HCT116 (cell line): ENCODE measurements at regions not wholly inside any gene's neighbourhood (a gene's known extent, or its start where the extent isn't known, plus 50 kb on each side); places are given as distances from the start of the nearest gene placed in this dataset.

Experiments
- ATAC-seq: fragments of 200-7000 bp; cut with Tn5 transposase; 2 replicates; pipeline ENCODE4 v1.9.1; 2020; ENCODE audit warnings: mild to moderate bottlenecking, moderate library complexity
- BruUV-seq: library from RNA; stranded (reverse); fragments of 400-500 nt; replicated peaks from 2 replicates; lab custom pipeline; 2021; lab: Mats Ljungman, UMichigan
- CTCF ChIA-PET: fragments of 300-600 bp; sonication (Branson Sonifier 250); formaldehyde crosslinking; loops from one replicate; lab custom pipeline; 2021; ENCODE audit warnings: antibody characterized with exemption; lab: Charles Lee
- POLR2A ChIA-PET: fragments of 300-600, 350-600 bp; sonication (Branson Sonifier 250); formaldehyde crosslinking; loops from one replicate; lab custom pipeline; 2021; ENCODE audit warnings: antibody characterized with exemption; lab: Charles Lee
- RAD21 ChIA-PET, 2 experiments: fragments of 300-600 bp; sonication (Branson Sonifier 250); formaldehyde crosslinking; loops; one replicate each; lab custom pipeline; 2023; ENCODE audit warnings: low total read pairs in 2 of 2; ENCODE audit not compliant: uncharacterized antibody in 2 of 2, unreplicated experiment in 2 of 2, low non-redundant PET in 1 of 2; lab: Charles Lee
- DNase-seq: peaks from one replicate; pipeline ENCODE4 v3.0.0-alpha.2; 2010; ENCODE audit warnings: low read depth, low spot score
- H2AFZ ChIP-seq: fragments of 200-600 bp; shearing (Covaris generic), sonication (generic); 2 replicates; pipeline ENCODE4 v1.6.1; 2017; ENCODE audit warnings: low read depth, mixed run types, mixed read lengths, antibody characterized with exemption, low read length; ENCODE audit not compliant: poor library complexity, severe bottlenecking
- H3K27ac ChIP-seq: 2 replicates; pipeline ENCODE4 v1.5.1; 2012; ENCODE audit warnings: low read depth, low read length
- H3K27me3 ChIP-seq: fragments of 200-600 bp; sonication (generic); 2 replicates; pipeline ENCODE4 v1.6.1; 2016; ENCODE audit warnings: mixed run types, low read length, mixed read lengths; ENCODE audit not compliant: insufficient read depth
- H3K36me3 ChIP-seq, 2 experiments: fragments of 200-500 bp in 1 of 2; fragments of 200-600 bp in 1 of 2; sonication (Bioruptor generic) in 1 of 2; sonication (generic) in 1 of 2; 2 replicates each; pipeline versions ENCODE4 v1.5.1 to v1.6.1; 2014 to 2016; ENCODE audit warnings: low read length in 2 of 2, inconsistent platforms in 1 of 2, mixed read lengths in 1 of 2, mixed run types in 1 of 2; ENCODE audit not compliant: insufficient read depth in 2 of 2, control insufficient read depth in 1 of 2
- H3K4me1 ChIP-seq, 2 experiments: fragments of 200-600 bp in 1 of 2; sonication (generic) in 1 of 2; 2 replicates each; pipeline versions ENCODE4 v1.5.1 to v1.6.1; 2012 to 2017; ENCODE audit warnings: low read length in 2 of 2, inconsistent platforms in 1 of 2, mild to moderate bottlenecking in 1 of 2, mixed read lengths in 1 of 2, mixed run types in 1 of 2, moderate library complexity in 1 of 2; ENCODE audit not compliant: insufficient read depth in 2 of 2, control insufficient read depth in 1 of 2
- H3K4me2 ChIP-seq: fragments of 200-600 bp; sonication (generic); 2 replicates; pipeline ENCODE4 v1.6.1; 2017; ENCODE audit warnings: mixed run types, low read length, mixed read lengths
- H3K4me3 ChIP-seq, 2 experiments: fragments of 200-600 bp in 1 of 2; sonication (generic) in 1 of 2; replicated peaks in 1 of 2; 2 replicates each; pipeline ENCODE4 v1.5.1; 2011 to 2016; ENCODE audit warnings: low read length in 2 of 2, control low read depth in 1 of 2, low read depth in 1 of 2, mild to moderate bottlenecking in 1 of 2, mixed read lengths in 1 of 2, mixed run types in 1 of 2
- H3K79me2 ChIP-seq: fragments of 200-600 bp; sonication (generic); 2 replicates; pipeline ENCODE4 v1.6.1; 2017; ENCODE audit warnings: mild to moderate bottlenecking, mixed run types, low read length, moderate library complexity, mixed read lengths; ENCODE audit not compliant: insufficient read depth
- H3K9ac ChIP-seq: fragments of 200-600 bp; sonication (generic); 2 replicates; pipeline ENCODE4 v1.6.1; 2016; ENCODE audit warnings: low read length, mixed read lengths
- H3K9me2 ChIP-seq: fragments of 200-600 bp; sonication (generic), shearing (Covaris generic); 2 replicates; pipeline ENCODE4 v1.6.1; 2017; ENCODE audit warnings: mixed run types, mild to moderate bottlenecking, moderate library complexity; ENCODE audit not compliant: insufficient read depth
- H3K9me3 ChIP-seq, 2 experiments: fragments of 200-500 bp in 1 of 2; fragments of 200-600 bp in 1 of 2; sonication (Bioruptor generic) in 1 of 2; sonication (generic) in 1 of 2; 2 replicates each; pipeline ENCODE4 v1.6.1; 2014 to 2017; ENCODE audit warnings: low read length in 2 of 2, mixed read lengths in 2 of 2, inconsistent platforms in 1 of 2, low read depth in 1 of 2, mild to moderate bottlenecking in 1 of 2, mixed run types in 1 of 2, moderate library complexity in 1 of 2; ENCODE audit not compliant: control insufficient read depth in 1 of 2, insufficient read depth in 1 of 2
- H4K20me1 ChIP-seq: fragments of 200-600 bp; sonication (generic), shearing (Covaris generic); 2 replicates; pipeline ENCODE4 v1.6.1; 2017; ENCODE audit warnings: mixed run types, mild to moderate bottlenecking, moderate library complexity; ENCODE audit not compliant: insufficient read depth
- EGR1 ChIP-seq: IDR thresholded peaks from 2 replicates; pipeline ENCODE4 v1.6.1; 2012; ENCODE audit warnings: low read depth
- ELF1 ChIP-seq: IDR thresholded peaks from 2 replicates; pipeline ENCODE4 v1.6.1; 2012; ENCODE audit warnings: low read depth, borderline replicate concordance
- EZH2phosphoT487 ChIP-seq: fragments of 200-600 bp; IDR thresholded peaks from 2 replicates; pipeline ENCODE4 v1.6.1; 2018; ENCODE audit warnings: antibody characterized with exemption, borderline replicate concordance
- FOSL1 ChIP-seq: IDR thresholded peaks from 2 replicates; pipeline ENCODE4 v1.6.1; 2012; ENCODE audit warnings: low read depth
- POLR2A ChIP-seq: IDR thresholded peaks from 2 replicates; pipeline ENCODE4 v1.7.0; 2011; ENCODE audit warnings: borderline replicate concordance; ENCODE audit not compliant: insufficient read depth, insufficient read length; ENCODE audit errors: extremely low read depth
- POLR2AphosphoS5 ChIP-seq: IDR thresholded peaks from 2 replicates; pipeline ENCODE4 v1.6.1; 2011; ENCODE audit warnings: mild to moderate bottlenecking, low read depth, low read length, moderate library complexity
- RAD21 ChIP-seq: IDR thresholded peaks from 2 replicates; pipeline ENCODE4 v1.6.1; 2012; ENCODE audit warnings: low read depth, mild to moderate bottlenecking
- SP1 ChIP-seq: IDR thresholded peaks from 2 replicates; pipeline ENCODE4 v1.6.1; 2012; ENCODE audit warnings: low read depth
- TCF7L2 ChIP-seq: IDR thresholded peaks from 2 replicates; pipeline ENCODE4 v1.7.0; 2011; ENCODE audit warnings: borderline replicate concordance, inconsistent platforms; ENCODE audit not compliant: insufficient read depth, insufficient read length; ENCODE audit errors: extremely low read depth
- YY1 ChIP-seq: IDR thresholded peaks from 2 replicates; pipeline ENCODE4 v1.6.1; 2011; ENCODE audit warnings: low read length, low read depth, moderate library complexity, mild to moderate bottlenecking; ENCODE audit not compliant: insufficient replicate concordance; ENCODE audit errors: extremely low read depth
- ZFX ChIP-seq: fragments of 450-650 bp; IDR thresholded peaks from 2 replicates; pipeline ENCODE4 v1.6.1; 2017
- intact Hi-C: fragments of 100-400 bp; cut with micrococcal nuclease; formaldehyde crosslinking; loops from 2 replicates; pipeline ENCODE4 v1.10.0; 2022
- TF ChIP-seq, protein P1 (sequence below): IDR thresholded peaks from 2 replicates; pipeline ENCODE4 v1.6.1; 2012
- TF ChIP-seq, protein P2 (sequence below): IDR thresholded peaks from 2 replicates; pipeline ENCODE4 v1.6.1; 2012

GRCh38 chr5:159730285-159730684, 186.0 kb upstream of the ADRA1B start:
- Histone ChIP-seq H3K9me3 (no peaks in the 10 kb centered on the region), H3K27me3 (no peaks in the 10 kb centered on the region), H4K20me1 (no peaks in the 10 kb centered on the region), H3K27ac (no peak overlapping the region), H2AFZ (no peak overlapping the region), H3K4me3 (no peak overlapping the region), H3K4me2 (no peak overlapping the region), H3K36me3 (no peaks in the 10 kb centered on the region), H3K4me1 (no peaks in the 10 kb centered on the region), H3K79me2 (no peaks in the 10 kb centered on the region), H3K9me2 (no peaks in the 10 kb centered on the region), H3K9ac (no peak overlapping the region)
- ChIA-PET CTCF (no interaction called here), POLR2A (no interaction called here), RAD21 (no interaction called here)
- no peak for TF ChIP-seq RAD21
- no peak for TF ChIP-seq SP1
- TF ChIP-seq, protein P1, sequence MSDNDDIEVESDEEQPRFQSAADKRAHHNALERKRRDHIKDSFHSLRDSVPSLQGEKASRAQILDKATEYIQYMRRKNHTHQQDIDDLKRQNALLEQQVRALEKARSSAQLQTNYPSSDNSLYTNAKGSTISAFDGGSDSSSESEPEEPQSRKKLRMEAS = no peak
- TF ChIP-seq POLR2A = no peak
- no peak for TF ChIP-seq TCF7L2
- TF ChIP-seq, protein P2, sequence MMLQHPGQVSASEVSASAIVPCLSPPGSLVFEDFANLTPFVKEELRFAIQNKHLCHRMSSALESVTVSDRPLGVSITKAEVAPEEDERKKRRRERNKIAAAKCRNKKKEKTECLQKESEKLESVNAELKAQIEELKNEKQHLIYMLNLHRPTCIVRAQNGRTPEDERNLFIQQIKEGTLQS = no peak
- TF ChIP-seq EGR1 = no peak
- ATAC-seq (no peak), DNase-seq (no peak)
- BruUV-seq = no TSS peak
- intact Hi-C loops = no loop called here

DNA sequence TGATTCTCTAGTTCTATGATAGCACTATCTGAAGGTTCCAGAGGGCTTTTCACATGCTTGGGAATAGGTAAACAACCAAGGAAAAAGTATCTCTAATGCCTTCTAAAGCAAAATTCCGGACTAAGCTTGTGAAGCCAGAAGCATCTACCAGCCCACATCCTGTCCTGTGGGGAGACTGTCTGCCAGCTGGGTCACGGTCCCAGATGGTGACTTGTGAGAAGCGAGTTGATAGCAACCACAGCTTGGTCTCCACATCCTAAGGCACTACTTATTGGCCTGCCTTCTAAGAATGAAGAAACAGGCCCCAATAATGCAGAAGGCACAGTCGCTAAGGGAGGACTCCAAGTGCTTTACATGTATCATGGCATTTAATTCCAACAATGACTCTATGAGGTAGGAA, 184.1 kb upstream of the ADRA1B start:
- H3K9ac ChIP-seq = no peak overlapping the region
- H3K27ac ChIP-seq = no peak overlapping the region
- BruUV-seq = no TSS peak
- H3K9me2 ChIP-seq = no peaks in the 10 kb centered on the region
- CTCF ChIA-PET = no interaction called here
- ATAC-seq = no peak
- no peaks in the 10 kb centered on the region for H4K20me1 ChIP-seq
- peaks cover 0 to 6% of the 10 kb centered on the region in 2 experiments; a peak in 1 of 4 replicates for H3K4me1 ChIP-seq
- no peaks in the 10 kb centered on the region for H3K9me3 ChIP-seq
- no peak for DNase-seq
- intact Hi-C loops = no loop called here
- no peaks in the 10 kb centered on the region for H3K27me3 ChIP-seq
- POLR2A ChIA-PET = no interaction called here
- TF ChIP-seq SP1 = no peak
- no peak for TF ChIP-seq ZFX
- no peak for TF ChIP-seq EZH2phosphoT487
- TF ChIP-seq, protein P1 = no peak
- no peak for TF ChIP-seq TCF7L2
- no peak for TF ChIP-seq FOSL1
- TF ChIP-seq POLR2AphosphoS5 = no peak
- TF ChIP-seq YY1 = no peak
- TF ChIP-seq ELF1 = no peak
- TF ChIP-seq POLR2A = no peak
- RAD21 ChIA-PET = no interaction called here
- no peak overlapping the region for H3K4me3 ChIP-seq
- no peak overlapping the region for H3K4me2 ChIP-seq
- H3K36me3 ChIP-seq = no peaks in the 10 kb centered on the region
- H2AFZ ChIP-seq = no peak overlapping the region
- no peaks in the 10 kb centered on the region for H3K79me2 ChIP-seq
